ENCODE measurements at regions not wholly inside any gene's neighbourhood (a gene's known extent, or its start where the extent isn't known, plus 50 kb on each side); places are given as distances from the start of the nearest gene placed in this dataset.

DNA sequence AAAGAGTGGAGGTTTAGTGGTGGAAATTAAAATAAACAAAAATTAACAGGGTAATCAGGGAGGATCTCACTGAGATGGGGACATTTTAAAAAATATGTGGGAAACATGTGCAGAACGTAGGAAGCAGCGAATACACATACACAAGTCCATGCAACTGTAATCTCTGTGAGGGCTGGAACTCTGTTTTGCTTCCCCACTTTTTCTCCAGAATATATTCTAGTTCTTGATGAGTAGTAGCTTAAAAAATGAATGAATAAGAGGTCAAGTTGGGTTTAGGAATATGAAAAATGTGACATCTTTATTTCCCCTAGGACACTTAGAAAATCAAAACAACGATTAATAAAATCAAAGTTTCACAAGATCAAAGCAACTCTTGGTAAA is 312.2 kb upstream of the ZNF717 start:
- intact Hi-C loops (cut with DNase I): no loop called here
- H3K9ac ChIP-seq (ENCODE audit: low read depth in 2 of 2, low read length in 2 of 2): no peak overlapping the region
- no peak for TF ChIP-seq CTCF (IDR thresholded peaks at IDR 0.05)

GRCh38 chr3:76099956-76100355 is 314.6 kb upstream of the ZNF717 start:
- H3K27me3 ChIP-seq: no peaks in the 10 kb centered on the region
- DNase-seq: no peak
- no peak overlapping the region for H3K27ac ChIP-seq
- no peaks in the 10 kb centered on the region for H3K9me3 ChIP-seq
- H3K36me3 ChIP-seq: no peaks in the 10 kb centered on the region
- H3K4me1 ChIP-seq: no peaks in the 10 kb centered on the region
- intact Hi-C loops (cut with DNase I): no loop called here
- H3K4me3 ChIP-seq: no peak overlapping the region
- TF ChIP-seq CTCF (IDR thresholded peaks at IDR 0.05): no peak
- no peak overlapping the region for H3K9ac ChIP-seq (ENCODE audit: low read depth in 2 of 2, low read length in 2 of 2)

More for the DNA sequence above, 312.2 kb upstream of the ZNF717 start:
- H3K27me3 ChIP-seq: no peaks in the 10 kb centered on the region
- DNase-seq: no peak
- no peak overlapping the region for H3K4me3 ChIP-seq
- no peaks in the 10 kb centered on the region for H3K9me3 ChIP-seq
- H3K36me3 ChIP-seq: no peaks in the 10 kb centered on the region
- no peaks in the 10 kb centered on the region for H3K4me1 ChIP-seq
- H3K27ac ChIP-seq: no peak overlapping the region

GRCh38 chr3:76107935-76108570 is 322.7 kb upstream of the ZNF717 start:
- no peak for DNase-seq
- no peaks in the 10 kb centered on the region for H3K9me3 ChIP-seq
- H3K9ac ChIP-seq (ENCODE audit: low read depth in 2 of 2, low read length in 2 of 2): no peak overlapping the region
- H3K27me3 ChIP-seq: no peaks in the 10 kb centered on the region
- H3K4me3 ChIP-seq: no peak overlapping the region
- H3K36me3 ChIP-seq: no peaks in the 10 kb centered on the region
- no peaks in the 10 kb centered on the region for H3K4me1 ChIP-seq
- H3K27ac ChIP-seq: no peak overlapping the region
- intact Hi-C loops (cut with DNase I): no loop called here
- TF ChIP-seq CTCF (IDR thresholded peaks at IDR 0.05): peak; percentile 60

GRCh38 chr3:76111808-76112207 is 326.5 kb upstream of the ZNF717 start:
- H3K4me1 ChIP-seq: no peaks in the 10 kb centered on the region
- H3K27ac ChIP-seq: no peak overlapping the region
- no peaks in the 10 kb centered on the region for H3K36me3 ChIP-seq

GRCh38 chr3:76122007-76122406 is 336.7 kb upstream of the ZNF717 start:
- TF ChIP-seq CTCF (IDR thresholded peaks at IDR 0.05): no peak
- Histone ChIP-seq H3K4me3 (no peak overlapping the region), H3K4me1 (no peaks in the 10 kb centered on the region), H3K9ac (ENCODE audit: low read depth in 2 of 2, low read length in 2 of 2) (no peak overlapping the region), H3K27me3 (no peaks in the 10 kb centered on the region), H3K36me3 (no peaks in the 10 kb centered on the region), H3K9me3 (no peaks in the 10 kb centered on the region), H3K27ac (no peak overlapping the region)
- intact Hi-C loops (cut with DNase I): no loop called here
- no peak for DNase-seq

More at GRCh38 chr3:76111808-76112207, 326.5 kb upstream of the ZNF717 start:
- Histone ChIP-seq H3K9me3 (no peaks in the 10 kb centered on the region), H3K9ac (ENCODE audit: low read depth in 2 of 2, low read length in 2 of 2) (no peak overlapping the region), H3K4me3 (no peak overlapping the region), H3K27me3 (no peaks in the 10 kb centered on the region)
- intact Hi-C loops (cut with DNase I): no loop called here
- no peak for TF ChIP-seq CTCF (IDR thresholded peaks at IDR 0.05)
- no peak for DNase-seq

Data from colonic mucosa (tissue), 4 donors.